ENCODE measurements at regions not wholly inside any gene's neighbourhood (a gene's known extent, or its start where the extent isn't known, plus 50 kb on each side); places are given as distances from the start of the nearest gene placed in this dataset.

DNA sequence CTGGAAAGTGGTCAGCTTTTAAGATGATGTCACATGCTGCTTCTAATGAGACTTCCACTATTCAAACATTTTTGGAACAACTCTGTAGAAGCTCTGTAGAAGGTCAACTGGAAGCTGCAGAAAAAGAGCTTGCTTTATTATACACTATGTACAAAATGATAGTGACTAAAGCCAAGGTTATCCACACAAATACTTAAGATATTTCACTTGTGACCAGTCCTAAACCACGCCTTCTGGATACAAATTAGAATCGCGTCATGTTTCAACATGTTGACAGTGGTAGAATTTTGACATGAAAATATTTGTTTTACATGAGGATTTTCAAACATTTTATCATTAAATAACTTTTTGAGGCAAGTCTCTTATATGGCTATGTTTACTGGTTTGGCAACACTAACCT is 499.6 kb upstream of the PHF14 start:
- TF ChIP-seq POLR2A (IDR thresholded peaks at IDR 0.05), result no peak
- TF ChIP-seq, protein P1, sequence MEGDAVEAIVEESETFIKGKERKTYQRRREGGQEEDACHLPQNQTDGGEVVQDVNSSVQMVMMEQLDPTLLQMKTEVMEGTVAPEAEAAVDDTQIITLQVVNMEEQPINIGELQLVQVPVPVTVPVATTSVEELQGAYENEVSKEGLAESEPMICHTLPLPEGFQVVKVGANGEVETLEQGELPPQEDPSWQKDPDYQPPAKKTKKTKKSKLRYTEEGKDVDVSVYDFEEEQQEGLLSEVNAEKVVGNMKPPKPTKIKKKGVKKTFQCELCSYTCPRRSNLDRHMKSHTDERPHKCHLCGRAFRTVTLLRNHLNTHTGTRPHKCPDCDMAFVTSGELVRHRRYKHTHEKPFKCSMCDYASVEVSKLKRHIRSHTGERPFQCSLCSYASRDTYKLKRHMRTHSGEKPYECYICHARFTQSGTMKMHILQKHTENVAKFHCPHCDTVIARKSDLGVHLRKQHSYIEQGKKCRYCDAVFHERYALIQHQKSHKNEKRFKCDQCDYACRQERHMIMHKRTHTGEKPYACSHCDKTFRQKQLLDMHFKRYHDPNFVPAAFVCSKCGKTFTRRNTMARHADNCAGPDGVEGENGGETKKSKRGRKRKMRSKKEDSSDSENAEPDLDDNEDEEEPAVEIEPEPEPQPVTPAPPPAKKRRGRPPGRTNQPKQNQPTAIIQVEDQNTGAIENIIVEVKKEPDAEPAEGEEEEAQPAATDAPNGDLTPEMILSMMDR (IDR thresholded peaks at IDR 0.05), result no peak

Data from testis (tissue), 2 donors.